GM12874 (cell line): ENCODE measurements at regions not wholly inside any gene's neighbourhood (a gene's known extent, or its start where the extent isn't known, plus 50 kb on each side); places are given as distances from the start of the nearest gene placed in this dataset.

Experiments
- CTCF ChIP-seq: IDR thresholded peaks from 2 replicates; pipeline ENCODE4 v1.5.1; 2011; ENCODE audit warnings: low read depth, mild to moderate bottlenecking, control low read depth, low read length, moderate library complexity; ENCODE audit not compliant: insufficient read depth

- no peak for TF ChIP-seq CTCF
Observed at GRCh38 chr13:47705185-47705584, 295.9 kb downstream of the SUCLA2 start.

- TF ChIP-seq CTCF = no peak
Observed at GRCh38 chr13:47696674-47697073, 304.4 kb downstream of the SUCLA2 start.

- TF ChIP-seq CTCF = no peak
Observed at GRCh38 chr13:47687577-47687976, 313.5 kb downstream of the SUCLA2 start.

- TF ChIP-seq CTCF = no peak
Observed at GRCh38 chr13:47680748-47681147, 320.3 kb downstream of the SUCLA2 start.

- TF ChIP-seq CTCF = no peak
Observed at GRCh38 chr13:47679401-47679800, 321.7 kb downstream of the SUCLA2 start.

- no peak for TF ChIP-seq CTCF
Observed at GRCh38 chr13:47678201-47678968, 322.7 kb downstream of the SUCLA2 start.

GRCh38 chr13:47675871-47676270 is 325.2 kb downstream of the SUCLA2 start:
- TF ChIP-seq CTCF = no peak
